ENCODE measurements at regions not wholly inside any gene's neighbourhood (a gene's known extent, or its start where the extent isn't known, plus 50 kb on each side); places are given as distances from the start of the nearest gene placed in this dataset.
"Not testable (repeated sequence)": the region's sequence is repeated elsewhere in the genome, so short reads cannot be mapped to it uniquely, and the experiment has no call there.

DNA sequence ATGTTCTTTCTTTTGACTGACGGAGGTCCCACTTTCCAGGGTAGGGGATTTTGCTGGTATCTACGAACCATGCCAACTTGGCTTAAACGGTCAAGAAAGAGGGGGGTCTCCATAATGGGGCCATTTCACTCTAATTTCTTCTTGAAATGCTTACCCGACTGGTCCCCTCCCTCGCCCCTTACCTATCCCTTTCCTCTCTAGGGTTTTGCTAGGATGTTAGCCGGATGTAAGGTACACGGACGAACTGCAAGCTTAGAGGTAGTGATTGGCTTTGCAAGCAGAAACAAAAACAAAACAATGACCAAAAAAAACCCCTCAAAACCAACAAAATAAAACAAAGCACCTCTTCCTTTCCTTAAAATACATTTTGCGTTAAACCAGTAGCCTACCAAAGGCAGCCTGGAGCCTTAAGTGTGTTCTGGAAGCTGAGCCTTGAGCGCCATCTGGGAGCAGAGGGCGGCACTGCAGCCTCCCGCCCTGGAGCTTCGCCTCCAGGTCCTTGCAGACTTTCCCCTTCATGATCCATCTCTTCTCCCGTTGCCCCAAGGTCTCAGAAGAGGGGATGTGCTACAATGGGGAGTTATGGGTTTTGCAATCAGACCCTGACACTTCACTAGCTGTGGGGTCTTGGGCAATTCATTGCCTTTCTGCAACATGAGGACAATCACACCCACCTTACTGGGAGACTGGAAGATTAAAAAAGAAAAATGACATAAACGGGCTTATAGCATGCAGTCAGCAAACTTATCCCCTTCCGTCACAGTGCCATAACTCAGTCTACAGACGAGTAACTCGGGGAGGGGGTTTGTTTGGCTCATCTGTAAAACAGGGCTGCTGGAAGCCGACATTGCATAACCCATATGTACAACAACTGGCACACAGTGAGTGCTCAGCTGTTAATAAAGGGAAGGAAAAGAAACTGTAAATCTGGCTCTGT, 125.9 kb upstream of the RRN3 start:
- TF ChIP-seq POLR2AphosphoS5 (IDR thresholded peaks at IDR 0.05; ENCODE audit: low read depth, low read length); TAF1 (IDR thresholded peaks at IDR 0.05; ENCODE audit: low read depth, low read length); POLR2A (IDR thresholded peaks at IDR 0.05; ENCODE audit: low read depth, low read length); PAX5 (IDR thresholded peaks at IDR 0.05; ENCODE audit: insufficient read depth, low read length, severe bottlenecking); SPI1 (IDR thresholded peaks at IDR 0.05; ENCODE audit: low read depth, low read length): not testable (repeated sequence)

Data from GM12891 (cell line).